Small intestine (tissue), 7 donors: ENCODE measurements at regions not wholly inside any gene's neighbourhood (a gene's known extent, or its start where the extent isn't known, plus 50 kb on each side); places are given as distances from the start of the nearest gene placed in this dataset.
"Not testable (repeated sequence)": the region's sequence is repeated elsewhere in the genome, so short reads cannot be mapped to it uniquely, and the experiment has no call there.

Experiments
- DNase-seq, 2 donors: peaks; one replicate each; pipeline versions ENCODE4 v3.0.0 to v3.0.0-alpha.2; 2013
- FAIRE-seq: peaks from 2 replicates; lab custom pipeline; 2012; peaks lifted over from hg19 to GRCh38; lab: Jason Lieb, UNC
- H3K27ac ChIP-seq, 3 donors: one replicate each; pipeline ENCODE4 v1.5.1; 2013; ENCODE audit warnings: low read length in 2 of 3, mild to moderate bottlenecking in 2 of 3, control low read depth in 1 of 3, inconsistent platforms in 1 of 3, low read depth in 1 of 3, moderate library complexity in 1 of 3
- H3K27me3 ChIP-seq, 3 donors: one replicate each; pipeline ENCODE4 v1.6.1; 2013; ENCODE audit warnings: low read length in 3 of 3, inconsistent platforms in 1 of 3; ENCODE audit not compliant: control insufficient read depth in 3 of 3, insufficient read depth in 3 of 3
- H3K36me3 ChIP-seq, 3 donors: one replicate each; pipeline ENCODE4 v1.6.1; 2013; ENCODE audit warnings: low read length in 3 of 3, inconsistent platforms in 1 of 3, low read depth in 1 of 3, mild to moderate bottlenecking in 1 of 3, moderate library complexity in 1 of 3; ENCODE audit not compliant: control insufficient read depth in 3 of 3, insufficient read depth in 2 of 3
- H3K4me1 ChIP-seq, 3 donors: one replicate each; pipeline ENCODE4 v1.6.1; 2013; ENCODE audit warnings: low read length in 2 of 3, inconsistent platforms in 1 of 3, low read depth in 1 of 3, mild to moderate bottlenecking in 1 of 3, moderate library complexity in 1 of 3; ENCODE audit not compliant: control insufficient read depth in 3 of 3, insufficient read depth in 2 of 3
- H3K4me3 ChIP-seq, 3 donors: one replicate each; pipeline ENCODE4 v1.5.1; 2013; ENCODE audit warnings: low read length in 3 of 3, control low read depth in 1 of 3, inconsistent platforms in 1 of 3, low read depth in 1 of 3, mild to moderate bottlenecking in 1 of 3, moderate library complexity in 1 of 3
- H3K9me3 ChIP-seq, 2 donors: one replicate each; pipeline ENCODE4 v1.6.1; 2013; ENCODE audit warnings: low read depth in 1 of 2, low read length in 1 of 2; ENCODE audit not compliant: control insufficient read depth in 2 of 2, insufficient read depth in 1 of 2
- WGBS, 3 donors: extraction: QIAGEN DNeasy Blood & Tissue Kit; methylation state at CpG; one replicate each; pipeline ENCODE4 v1.1.7; 2013; 5-methylcytosine and 5-hydroxymethylcytosine counted together
- donor health status: healthy with polysubstance abuse.
- donor health status: control.
- donor health status: control.
- donor health status: Bipolar disorder and iron deficiency.
- donor health status: healthy.

DNA sequence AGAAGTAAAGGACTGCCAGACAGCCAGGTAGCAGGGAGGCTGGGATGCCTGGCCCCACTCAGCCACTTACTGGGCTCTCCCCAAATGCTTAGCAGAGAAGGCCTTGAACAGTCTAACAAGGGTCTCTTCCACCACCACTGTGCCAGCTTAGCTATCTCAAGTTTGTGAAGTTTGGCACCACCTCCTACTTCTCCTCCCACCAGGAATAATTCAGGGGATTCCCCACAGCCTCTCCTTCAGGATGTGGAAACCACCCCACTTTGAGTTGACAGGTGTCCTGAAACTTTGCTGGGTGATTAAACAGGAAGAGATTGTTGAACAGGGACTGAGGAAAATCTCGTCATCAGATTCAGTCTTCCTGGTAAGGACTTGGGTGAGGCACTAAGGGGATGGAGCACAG is 59.4 kb upstream of the ATP1B1 start:
- FAIRE-seq, result no peak
- 0 to 45% (median 18%) methylated on average over 1 of the region's 1 CpG for WGBS, 3 donors

DNA sequence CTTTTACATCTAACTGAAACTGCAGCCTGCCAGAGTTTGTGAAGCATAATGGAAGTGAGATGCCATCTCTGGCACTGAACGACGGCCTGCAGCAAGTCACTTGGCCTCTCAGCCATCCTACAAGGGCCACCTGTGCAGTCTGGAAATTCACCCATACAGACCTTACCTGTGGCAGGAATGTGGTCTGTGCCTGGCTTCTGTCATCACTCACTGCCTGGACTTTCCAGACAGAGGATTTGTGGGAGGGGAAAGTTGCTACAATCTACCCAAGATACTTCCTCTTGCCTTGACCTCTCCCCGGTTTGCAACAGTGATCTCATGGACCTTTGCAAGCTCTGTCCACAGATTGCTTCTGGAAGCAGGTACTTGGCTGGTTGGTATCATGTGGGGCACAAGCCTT is 58.4 kb upstream of the ATP1B1 start:
- Histone ChIP-seq H3K27me3 (no peaks in the 10 kb centered on the region), H3K9me3 (no peaks in the 10 kb centered on the region), H3K4me1 (peaks cover 7 to 30% (median 9%) of the 10 kb centered on the region in 3 donors), H3K4me3 (no peak overlapping the region), H3K27ac (no peak overlapping the region), H3K36me3 (no peaks in the 10 kb centered on the region)
- no peak for FAIRE-seq
- 60 to 65% (median 60%) methylated on average over 3 of the region's 3 CpGs for WGBS, 3 donors
- peak; percentile 45 to 70 for DNase-seq

More for the DNA sequence above, 59.4 kb upstream of the ATP1B1 start:
- H3K27me3 ChIP-seq, result no peaks in the 10 kb centered on the region
- peak; percentile 56 to 64 for DNase-seq
- H3K36me3 ChIP-seq, result no peaks in the 10 kb centered on the region
- H3K27ac ChIP-seq, result peak overlapping the region; percentile 35 to 88 (median 55)
- no peak overlapping the region for H3K4me3 ChIP-seq
- H3K4me1 ChIP-seq, result peaks cover 7 to 20% (median 9%) of the 10 kb centered on the region in 3 donors
- H3K9me3 ChIP-seq, result no peaks in the 10 kb centered on the region

DNA sequence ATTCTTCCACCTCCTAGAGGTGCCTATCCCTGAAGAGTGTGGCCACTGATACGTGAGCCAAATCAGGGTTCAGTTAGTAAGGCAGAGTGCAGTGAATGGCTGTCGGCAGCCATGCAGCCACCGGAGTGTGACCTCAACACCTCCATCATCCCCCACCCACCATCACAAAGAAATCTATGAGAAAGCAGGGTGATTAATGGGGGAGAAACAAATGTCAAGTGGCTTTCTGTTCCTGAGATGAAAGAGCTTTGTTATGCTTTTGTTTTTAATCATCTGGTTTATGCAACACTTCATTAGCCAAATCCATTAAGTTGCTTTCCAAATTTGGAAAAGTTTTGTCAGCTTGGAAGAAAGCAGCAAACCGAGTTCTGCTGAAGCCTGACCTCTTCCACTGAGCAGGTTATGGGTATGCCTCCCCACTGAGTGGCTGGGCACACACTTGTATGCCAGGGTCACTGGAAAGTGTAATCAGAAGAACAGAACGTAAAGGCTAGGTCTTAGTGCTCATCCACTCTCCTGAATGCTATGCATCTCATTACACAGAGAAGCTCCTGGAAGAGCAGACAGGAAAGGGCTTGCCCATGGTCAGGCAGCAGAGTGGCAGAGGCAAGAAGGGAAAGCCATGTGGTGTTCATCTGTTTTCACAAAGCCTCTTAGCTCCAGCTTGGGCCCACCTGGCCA is 57.1 kb upstream of the ATP1B1 start:
- WGBS, 3 donors, result 73 to 88% (median 74%) methylated on average over 5 of the region's 5 CpGs
- H3K36me3 ChIP-seq, result no peaks in the 10 kb centered on the region
- no peaks in the 10 kb centered on the region for H3K9me3 ChIP-seq
- H3K27ac ChIP-seq, result no peak overlapping the region
- FAIRE-seq (no peak), DNase-seq (no peak)
- peaks cover 6 to 30% (median 7%) of the 10 kb centered on the region in 3 donors for H3K4me1 ChIP-seq
- H3K4me3 ChIP-seq, result no peak overlapping the region
- no peaks in the 10 kb centered on the region for H3K27me3 ChIP-seq

DNA sequence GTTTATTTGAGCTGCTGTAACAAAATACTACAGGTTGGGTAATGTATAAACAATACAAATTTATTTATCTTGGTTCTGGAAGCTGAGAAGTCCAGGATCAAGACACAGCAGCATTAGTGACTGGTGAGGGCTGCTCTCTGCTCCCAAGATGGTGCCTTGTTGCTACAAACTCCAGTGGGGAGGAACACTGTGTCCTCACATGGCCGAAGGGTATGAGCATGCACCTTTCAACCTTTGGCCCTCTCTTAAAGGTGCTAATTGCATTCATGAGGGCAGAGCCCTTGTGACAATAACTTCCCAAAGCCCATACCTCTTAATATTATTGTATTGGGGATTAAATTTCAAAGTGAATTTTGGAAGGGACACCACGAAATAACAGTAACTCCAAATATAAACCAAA is 55.3 kb upstream of the ATP1B1 start:
- H3K36me3 ChIP-seq, result no peaks in the 10 kb centered on the region
- no peak for FAIRE-seq
- peak in 1 of 2 donors; percentile 83 for DNase-seq
- H3K27ac ChIP-seq, result no peak overlapping the region
- no peak overlapping the region for H3K4me3 ChIP-seq
- H3K27me3 ChIP-seq, result no peaks in the 10 kb centered on the region
- H3K9me3 ChIP-seq, result no peaks in the 10 kb centered on the region
- 59 to 88% (median 61%) methylated on average over 2 of the region's 2 CpGs for WGBS, 3 donors
- peaks cover 2 to 30% (median 9%) of the 10 kb centered on the region in 3 donors for H3K4me1 ChIP-seq

DNA sequence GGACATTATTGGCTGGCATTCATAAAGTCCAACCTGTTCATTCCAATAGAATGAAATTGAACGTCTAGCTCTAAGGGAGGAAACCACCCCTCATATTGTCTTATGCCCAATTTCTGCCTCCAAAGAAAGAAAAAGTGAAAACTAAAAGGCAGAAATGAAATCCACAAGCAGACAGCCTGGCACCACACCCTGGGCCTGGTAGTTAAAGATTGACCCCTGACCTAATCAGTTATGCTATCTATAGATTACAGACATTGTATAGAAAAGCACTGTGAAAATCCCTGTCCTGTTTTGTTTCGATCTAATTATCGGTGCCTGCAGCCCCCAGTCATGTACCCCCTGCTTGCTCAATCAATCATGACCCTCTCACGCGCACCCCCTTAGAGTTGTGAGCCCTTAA is 54.3 kb upstream of the ATP1B1 start:
- H3K4me1 ChIP-seq, result peaks cover 2 to 24% (median 6%) of the 10 kb centered on the region in 3 donors
- H3K9me3 ChIP-seq, DNase-seq, H3K36me3 ChIP-seq, H3K27me3 ChIP-seq, FAIRE-seq, H3K4me3 ChIP-seq: not testable (repeated sequence)
- 44 to 63% (median 58%) methylated on average over 5 of the region's 5 CpGs for WGBS, 3 donors
- H3K27ac ChIP-seq, result peak overlapping the region in 2 of 3 donors; percentile 50 to 66

DNA sequence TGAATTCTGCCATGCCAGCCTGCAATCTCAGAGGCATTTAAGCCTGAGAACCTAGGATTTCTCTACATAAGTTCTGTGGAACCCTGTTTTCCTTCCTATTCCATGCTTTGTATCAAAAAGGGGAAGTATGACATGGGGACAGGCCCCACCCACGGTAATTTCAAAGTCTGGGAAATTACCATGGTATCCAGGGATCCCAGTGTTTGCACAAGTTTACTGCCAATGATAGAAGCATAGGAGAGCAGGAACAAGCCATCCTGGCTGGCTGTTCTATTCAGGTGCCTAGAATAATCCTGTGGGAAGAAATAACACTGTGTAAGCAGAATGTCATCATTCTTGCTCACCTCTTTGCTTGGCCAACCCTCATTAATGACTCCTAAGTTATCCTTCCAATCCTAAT is 53.8 kb upstream of the ATP1B1 start:
- peak; percentile 54 to 68 for DNase-seq
- peaks cover 2 to 20% (median 6%) of the 10 kb centered on the region in 3 donors for H3K4me1 ChIP-seq
- WGBS, 3 donors, result 6 to 37% (median 21%) methylated on average over 1 of the region's 1 CpG
- H3K4me3 ChIP-seq, result no peak overlapping the region
- FAIRE-seq, result no peak
- no peaks in the 10 kb centered on the region for H3K9me3 ChIP-seq
- H3K27ac ChIP-seq, result peak overlapping the region in 2 of 3 donors; percentile 50 to 66
- H3K27me3 ChIP-seq, result no peaks in the 10 kb centered on the region
- H3K36me3 ChIP-seq, result no peaks in the 10 kb centered on the region

DNA sequence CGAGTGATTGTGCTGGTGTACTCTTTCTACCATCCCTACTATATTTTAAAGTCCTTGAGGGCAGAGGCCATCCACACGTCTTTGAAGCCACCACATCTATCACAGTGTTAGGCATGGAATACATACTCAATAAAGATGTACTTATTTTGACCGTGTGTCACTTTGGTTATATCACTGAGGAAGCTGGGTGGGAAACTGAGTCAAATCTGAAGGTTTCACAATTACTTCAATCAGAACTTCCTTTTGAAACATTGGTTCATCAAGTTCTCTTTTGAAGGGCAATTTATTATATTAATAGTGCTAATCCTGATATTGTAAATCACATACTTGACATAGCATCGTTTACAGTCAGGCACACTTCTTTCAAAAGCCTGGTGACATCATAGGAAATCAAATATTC is 53.3 kb upstream of the ATP1B1 start:
- Histone ChIP-seq H3K4me3 (no peak overlapping the region), H3K9me3 (no peaks in the 10 kb centered on the region), H3K4me1 (peaks cover 2 to 15% (median 3%) of the 10 kb centered on the region in 3 donors), H3K27me3 (no peaks in the 10 kb centered on the region), H3K36me3 (no peaks in the 10 kb centered on the region), H3K27ac (peak overlapping the region in 1 of 3 donors; percentile 50)
- FAIRE-seq (no peak), DNase-seq (no peak)
- WGBS, 3 donors, result 52 to 65% (median 53%) methylated on average over 4 of the region's 4 CpGs
